GM12878 (cell line): ENCODE measurements at regions not wholly inside any gene's neighbourhood (a gene's known extent, or its start where the extent isn't known, plus 50 kb on each side); places are given as distances from the start of the nearest gene placed in this dataset.

Experiments
- ATAC-seq: fragments of 200-7000 bp; cut with Tn5 transposase; 3 replicates; pipeline ENCODE4 v1.9.1; 2020; ENCODE audit warnings: mild to moderate bottlenecking, moderate library complexity
- BruUV-seq: library from RNA; stranded (reverse); fragments of 400-500 nt; replicated peaks from 2 replicates; lab custom pipeline; 2021; lab: Mats Ljungman, UMichigan
- CTCF ChIA-PET: fragments of 300-600 bp; sonication (Branson Sonifier 250); formaldehyde crosslinking; extraction: SDS; loops from one replicate; lab custom pipeline; 2021; ENCODE audit warnings: inconsistent platforms; lab: Yijun Ruan, JAX
- POLR2A ChIA-PET: fragments of 350-600 bp; formaldehyde crosslinking; extraction: SDS; loops from one replicate; lab custom pipeline; 2021; ENCODE audit warnings: inconsistent platforms; lab: Charles Lee
- RAD21 ChIA-PET: fragments of 300-600 bp; sonication (Branson Sonifier 250); formaldehyde crosslinking; loops from one replicate; lab custom pipeline; 2023; ENCODE audit warnings: antibody characterized with exemption; ENCODE audit not compliant: unreplicated experiment; lab: Charles Lee
- SMC1A ChIA-PET: fragments of 300-600 bp; sonication (Branson Sonifier 250); formaldehyde crosslinking; loops from one replicate; lab custom pipeline; 2023; ENCODE audit not compliant: unreplicated experiment, uncharacterized antibody; lab: Charles Lee
- DNase-seq: peaks from one replicate; pipeline ENCODE4 v3.0.0-alpha.2; 2011; ENCODE audit warnings: low read depth, low spot score
- FAIRE-seq: peaks from 3 replicates; lab custom pipeline; 2011; peaks lifted over from hg19 to GRCh38; lab: Jason Lieb, UNC
- H2AFZ ChIP-seq: 2 replicates; pipeline ENCODE4 v1.6.0; 2011; ENCODE audit warnings: low read depth, low read length, control low read depth; ENCODE audit not compliant: control insufficient read depth
- H3K27ac ChIP-seq: 2 replicates; pipeline ENCODE4 v1.5.1; 2011; ENCODE audit warnings: control low read depth; ENCODE audit not compliant: control insufficient read depth, insufficient read depth
- H3K27me3 ChIP-seq, 2 experiments: replicated peaks in 1 of 2; 2 replicates each; pipeline versions ENCODE4 v1.6.0 to v1.6.1; 2011; ENCODE audit warnings: low read length in 1 of 2; ENCODE audit not compliant: control insufficient read depth in 2 of 2, insufficient read depth in 2 of 2
- H3K36me3 ChIP-seq, 2 experiments: 2 replicates each; pipeline ENCODE4 v1.5.1; 2011; ENCODE audit warnings: low read length in 1 of 2; ENCODE audit not compliant: control insufficient read depth in 2 of 2, insufficient read depth in 2 of 2
- H3K4me1 ChIP-seq: 2 replicates; pipeline ENCODE4 v1.6.1; 2011; ENCODE audit warnings: mild to moderate bottlenecking, low read length, moderate library complexity, mixed read lengths; ENCODE audit not compliant: control insufficient read depth, insufficient read depth
- H3K4me2 ChIP-seq: 2 replicates; pipeline ENCODE4 v1.6.0; 2011; ENCODE audit warnings: control low read depth; ENCODE audit not compliant: control insufficient read depth, insufficient read depth
- H3K4me3 ChIP-seq: fragments of 200-600 bp; sonication (generic); 2 replicates; pipeline ENCODE4 v1.5.1; 2016
- H3K79me2 ChIP-seq: 2 replicates; pipeline ENCODE4 v1.6.0; 2011; ENCODE audit warnings: low read length; ENCODE audit not compliant: control insufficient read depth, insufficient read depth
- H3K9ac ChIP-seq: 2 replicates; pipeline ENCODE4 v1.8.0; 2011; ENCODE audit warnings: low read length, control low read depth, mixed read lengths; ENCODE audit not compliant: control insufficient read depth, insufficient read depth
- H3K9me3 ChIP-seq: replicated peaks from 3 replicates; pipeline ENCODE4 v1.5.1; 2011; ENCODE audit warnings: mild to moderate bottlenecking, low read length; ENCODE audit not compliant: control insufficient read depth, insufficient read depth
- H4K20me1 ChIP-seq: 2 replicates; pipeline ENCODE4 v1.6.0; 2011; ENCODE audit not compliant: control insufficient read depth, insufficient read depth
- ASH2L ChIP-seq: fragments of 300-600, 200-600 bp; sonication (generic); IDR thresholded peaks from 2 replicates; pipeline ENCODE4 v1.6.1; 2017; ENCODE audit warnings: low read depth, mild to moderate bottlenecking, borderline replicate concordance
- CBX3 ChIP-seq: fragments of 200-600 bp; sonication (generic); IDR thresholded peaks from 2 replicates; pipeline ENCODE4 v1.6.1; 2016; ENCODE audit warnings: low read depth, borderline replicate concordance
- E2F4 ChIP-seq: IDR thresholded peaks from 2 replicates; pipeline ENCODE4 v1.6.1; 2012; ENCODE audit warnings: low read depth, low read length, improper control_type of control experiment
- ETV6 ChIP-seq, 2 experiments: fragments of 450-650 bp in 1 of 2; IDR thresholded peaks in 1 of 2; conservative IDR thresholded peaks in 1 of 2; 2 replicates each; pipeline ENCODE4 v1.6.1; 2014; ENCODE audit warnings: antibody characterized with exemption in 1 of 2, borderline replicate concordance in 1 of 2, low read depth in 1 of 2, mild to moderate bottlenecking in 1 of 2, moderate library complexity in 1 of 2
- FOS ChIP-seq: IDR thresholded peaks from 3 replicates; pipeline ENCODE4 v1.6.1; 2011; ENCODE audit warnings: borderline replicate concordance; ENCODE audit not compliant: insufficient read length; ENCODE audit errors: extremely low read depth
- GABPA ChIP-seq: IDR thresholded peaks from 2 replicates; pipeline ENCODE4 v1.6.1; 2014; ENCODE audit warnings: antibody characterized with exemption, low read depth, mild to moderate bottlenecking, inconsistent platforms
- GATAD2B ChIP-seq: fragments of 450-650 bp; conservative IDR thresholded peaks from 2 replicates; pipeline ENCODE4 v1.6.1; 2017; ENCODE audit warnings: low read depth, mild to moderate bottlenecking, moderate library complexity
- HCFC1 ChIP-seq: fragments of 150-350 bp; IDR thresholded peaks from 2 replicates; pipeline ENCODE4 v1.6.1; 2014; ENCODE audit warnings: low read length
- HDAC2 ChIP-seq: fragments of 200-600 bp; sonication (generic); IDR thresholded peaks from 2 replicates; pipeline ENCODE4 v1.6.1; 2017
- JUNB ChIP-seq: IDR thresholded peaks from 2 replicates; pipeline ENCODE4 v1.6.1; 2016; ENCODE audit warnings: antibody characterized with exemption, mild to moderate bottlenecking
- JUND ChIP-seq: IDR thresholded peaks from 2 replicates; pipeline ENCODE4 v1.6.1; 2012; ENCODE audit warnings: low read depth, mild to moderate bottlenecking, low read length, improper control_type of control experiment, moderate library complexity
- NBN ChIP-seq: fragments of 450-650 bp; IDR thresholded peaks from 2 replicates; pipeline ENCODE4 v1.6.1; 2016
- POLR2A ChIP-seq: IDR thresholded peaks from 2 replicates; pipeline ENCODE4 v1.6.1; 2011; ENCODE audit warnings: low read depth, mild to moderate bottlenecking, low read length
- POU2F2 ChIP-seq: IDR thresholded peaks from 3 replicates; pipeline ENCODE4 v1.6.1; 2011; ENCODE audit warnings: low read depth, mild to moderate bottlenecking, low read length, borderline replicate concordance
- SMAD1 ChIP-seq: fragments of 450-650 bp; IDR thresholded peaks from 2 replicates; pipeline ENCODE4 v1.6.1; 2018; ENCODE audit warnings: mild to moderate bottlenecking, low read depth; ENCODE audit not compliant: partially characterized antibody
- SMAD5 ChIP-seq: IDR thresholded peaks from 2 replicates; pipeline ENCODE4 v1.6.1; 2016; ENCODE audit warnings: antibody characterized with exemption, low read depth
- YBX1 ChIP-seq: fragments of 450-650 bp; IDR thresholded peaks from 2 replicates; pipeline ENCODE4 v1.6.1; 2016; ENCODE audit warnings: antibody characterized with exemption
- WGBS: methylation state at CpG from one replicate; pipeline ENCODE4 v1.1.6; 2016; ENCODE audit warnings: low lambda C conversion rate; ENCODE audit not compliant: insufficient replicate concordance, insufficient coverage; ENCODE audit errors: missing lambda C conversion rate; 5-methylcytosine and 5-hydroxymethylcytosine counted together
- in situ Hi-C: fragments of 300-500 bp; cut with MboI; formaldehyde crosslinking; loops from 9 replicates; pipeline ENCODE4 v1.14.3; 2018; ENCODE audit warnings: mixed read lengths
- intact Hi-C: fragments of 100-400 bp; cut with micrococcal nuclease; formaldehyde crosslinking; loops from one replicate; pipeline ENCODE4 v1.14.2; 2022; ENCODE audit not compliant: unreplicated experiment
- TF ChIP-seq, protein P1 (sequence below): IDR thresholded peaks from 2 replicates; pipeline ENCODE4 v1.6.1; 2012; ENCODE audit warnings: low read depth, low read length, improper control_type of control experiment
- TF ChIP-seq, protein P2 (sequence below): fragments of 450-650 bp; IDR thresholded peaks from 2 replicates; pipeline ENCODE4 v1.6.1; 2017; ENCODE audit warnings: antibody characterized with exemption, mild to moderate bottlenecking, moderate library complexity

GRCh38 chr7:152523916-152524315 lies 88.1 kb upstream of the KMT2C start:
- Histone ChIP-seq H3K4me3 (no peak overlapping the region), H3K79me2 (no peaks in the 10 kb centered on the region), H3K9ac (no peak overlapping the region), H2AFZ (no peak overlapping the region), H4K20me1 (no peaks in the 10 kb centered on the region), H3K4me1 (no peaks in the 10 kb centered on the region), H3K36me3 (no peaks in the 10 kb centered on the region), H3K27me3 (no peaks in the 10 kb centered on the region), H3K9me3 (peaks cover 3% of the 10 kb centered on the region; the same call in 1 of the 3 replicates), H3K4me2 (no peak overlapping the region), H3K27ac (no peak overlapping the region)
- ChIA-PET CTCF (interaction anchor here (1.2 to 2.1 kb wide), 2 partner anchors 22 to 187 kb away, joined by 3 to 5 read pairs; no protein-coding TSS in a partner anchor), RAD21 (no interaction called here), POLR2A (no interaction called here), SMC1A (no interaction called here)
- 57% methylated on average over 14 of the region's 14 CpGs for WGBS
- DNase-seq = no peak
- FAIRE-seq = no peak
- intact Hi-C loops = no loop called here
- TF ChIP-seq FOS (no peak), JUND (no peak), ASH2L (no peak), SMAD5 (no peak), CBX3 (no peak), E2F4 (no peak), GATAD2B (no peak), NBN (no peak), HCFC1 (no peak), POLR2A (no peak), SMAD1 (no peak), HDAC2 (no peak), JUNB (no peak), ETV6 (conservative IDR thresholded peaks at IDR 0.05 in 1 of 2, IDR thresholded peaks at IDR 0.05 in 1 of 2; ENCODE audit: borderline replicate concordance in 1 of 2, low read depth in 1 of 2) (no peak), YBX1 (no peak), POU2F2 (no peak), GABPA (no peak)
- TF ChIP-seq, protein P1, sequence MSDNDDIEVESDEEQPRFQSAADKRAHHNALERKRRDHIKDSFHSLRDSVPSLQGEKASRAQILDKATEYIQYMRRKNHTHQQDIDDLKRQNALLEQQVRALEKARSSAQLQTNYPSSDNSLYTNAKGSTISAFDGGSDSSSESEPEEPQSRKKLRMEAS = no peak
- TF ChIP-seq, protein P2, sequence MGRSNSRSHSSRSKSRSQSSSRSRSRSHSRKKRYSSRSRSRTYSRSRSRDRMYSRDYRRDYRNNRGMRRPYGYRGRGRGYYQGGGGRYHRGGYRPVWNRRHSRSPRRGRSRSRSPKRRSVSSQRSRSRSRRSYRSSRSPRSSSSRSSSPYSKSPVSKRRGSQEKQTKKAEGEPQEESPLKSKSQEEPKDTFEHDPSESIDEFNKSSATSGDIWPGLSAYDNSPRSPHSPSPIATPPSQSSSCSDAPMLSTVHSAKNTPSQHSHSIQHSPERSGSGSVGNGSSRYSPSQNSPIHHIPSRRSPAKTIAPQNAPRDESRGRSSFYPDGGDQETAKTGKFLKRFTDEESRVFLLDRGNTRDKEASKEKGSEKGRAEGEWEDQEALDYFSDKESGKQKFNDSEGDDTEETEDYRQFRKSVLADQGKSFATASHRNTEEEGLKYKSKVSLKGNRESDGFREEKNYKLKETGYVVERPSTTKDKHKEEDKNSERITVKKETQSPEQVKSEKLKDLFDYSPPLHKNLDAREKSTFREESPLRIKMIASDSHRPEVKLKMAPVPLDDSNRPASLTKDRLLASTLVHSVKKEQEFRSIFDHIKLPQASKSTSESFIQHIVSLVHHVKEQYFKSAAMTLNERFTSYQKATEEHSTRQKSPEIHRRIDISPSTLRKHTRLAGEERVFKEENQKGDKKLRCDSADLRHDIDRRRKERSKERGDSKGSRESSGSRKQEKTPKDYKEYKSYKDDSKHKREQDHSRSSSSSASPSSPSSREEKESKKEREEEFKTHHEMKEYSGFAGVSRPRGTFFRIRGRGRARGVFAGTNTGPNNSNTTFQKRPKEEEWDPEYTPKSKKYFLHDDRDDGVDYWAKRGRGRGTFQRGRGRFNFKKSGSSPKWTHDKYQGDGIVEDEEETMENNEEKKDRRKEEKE = no peak
- BruUV-seq = no TSS peak
- no peak for ATAC-seq
- in situ Hi-C loops = no loop called here
